B cell (primary cell): ENCODE measurements at regions not wholly inside any gene's neighbourhood (a gene's known extent, or its start where the extent isn't known, plus 50 kb on each side); places are given as distances from the start of the nearest gene placed in this dataset.

Experiments used
- ATAC-seq: fragments of 200-7000 bp; cut with Tn5 transposase; one replicate; pipeline ENCODE4 v1.10.0; 2021; ENCODE audit warnings: low read depth, mild to moderate bottlenecking, moderate number of reproducible peaks, moderate library complexity
- CTCF ChIA-PET: fragments of 350-600 bp; sonication (Branson Sonifier 250); formaldehyde crosslinking; loops from one replicate; lab custom pipeline; 2021; ENCODE audit warnings: antibody characterized with exemption, inconsistent platforms; lab: Charles Lee
- POLR2A ChIA-PET: fragments of 350-600 bp; sonication (Branson Sonifier 250); formaldehyde crosslinking; loops from one replicate; lab custom pipeline; 2021; ENCODE audit warnings: antibody characterized with exemption; lab: Charles Lee
- DNase-seq: peaks from one replicate; pipeline ENCODE4 v3.0.0; 2013
- H2AFZ ChIP-seq: 2 replicates; pipeline ENCODE4 v1.6.1; 2012; ENCODE audit warnings: mild to moderate bottlenecking, low read depth, low read length; ENCODE audit not compliant: insufficient read depth, poor library complexity, severe bottlenecking
- H3K27ac ChIP-seq, 2 donors: 1 replicate in 1 of 2; 2 replicates in 1 of 2; pipeline ENCODE4 v1.5.1; 2012 to 2013; ENCODE audit warnings: low read length in 2 of 2, mild to moderate bottlenecking in 2 of 2, moderate library complexity in 1 of 2
- H3K27me3 ChIP-seq, 4 experiments: fragments of 200-600 bp in 1 of 4; sonication (generic) in 1 of 4; replicated peaks in 1 of 4; 1 replicate in 2 of 4; 2 replicates in 2 of 4; pipeline versions ENCODE4 v1.6.1 to v1.7.0; 2013 to 2016; ENCODE audit warnings: low read length in 3 of 4, mild to moderate bottlenecking in 2 of 4, mixed read lengths in 1 of 4, moderate library complexity in 1 of 4; ENCODE audit not compliant: insufficient read depth in 4 of 4, control insufficient read depth in 3 of 4; ENCODE audit errors: control extremely low read depth in 1 of 4
- H3K36me3 ChIP-seq, 2 experiments: replicated peaks in 1 of 2; 1 replicate in 1 of 2; 2 replicates in 1 of 2; pipeline versions ENCODE4 v1.6.1 to v1.7.1; 2013; ENCODE audit warnings: low read length in 1 of 2; ENCODE audit not compliant: insufficient read depth in 2 of 2, control insufficient read depth in 1 of 2; ENCODE audit errors: control extremely low read depth in 1 of 2, extremely low read depth in 1 of 2
- H3K4me1 ChIP-seq, 2 donors: fragments of 200-600 bp in 1 of 2; sonication (generic) in 1 of 2; 1 replicate in 1 of 2; 2 replicates in 1 of 2; pipeline versions ENCODE4 v1.5.1 to v1.6.1; 2013 to 2017; ENCODE audit warnings: low read length in 2 of 2; ENCODE audit not compliant: control insufficient read depth in 2 of 2, insufficient read depth in 2 of 2
- H3K4me2 ChIP-seq: replicated peaks from 2 replicates; pipeline ENCODE3; 2012; ENCODE audit warnings: mild to moderate bottlenecking, low read depth, low read length; ENCODE audit not compliant: poor library complexity, severe bottlenecking
- H3K4me3 ChIP-seq, 5 experiments: fragments of 200-600 bp in 1 of 5; sonication (generic) in 1 of 5; 1 replicate in 3 of 5; 2 replicates in 2 of 5; pipeline versions ENCODE4 v1.5.1 to v1.7.0; 2011 to 2016; ENCODE audit warnings: low read length in 4 of 5, mild to moderate bottlenecking in 4 of 5, low read depth in 2 of 5, control low read depth in 1 of 5, moderate library complexity in 1 of 5; ENCODE audit not compliant: insufficient read depth in 1 of 5; ENCODE audit errors: control extremely low read depth in 1 of 5, extremely low read depth in 1 of 5
- H3K79me2 ChIP-seq: fragments of 200-600 bp; sonication (generic); one replicate; pipeline ENCODE4 v1.6.0; 2016; ENCODE audit warnings: low read length; ENCODE audit not compliant: control insufficient read depth, insufficient read depth
- H3K9ac ChIP-seq: fragments of 200-600 bp; sonication (generic); 2 replicates; pipeline ENCODE4 v1.6.1; 2017; ENCODE audit warnings: mild to moderate bottlenecking, low read length, moderate library complexity
- H3K9me3 ChIP-seq, 3 donors: one replicate each; pipeline versions ENCODE4 v1.6.1 to v1.7.1; 2013; ENCODE audit warnings: low read length in 2 of 3; ENCODE audit not compliant: control insufficient read depth in 2 of 3, insufficient read depth in 1 of 3; ENCODE audit errors: control extremely low read depth in 1 of 3
- H4K20me1 ChIP-seq: 2 replicates; pipeline ENCODE4 v1.6.0; 2012; ENCODE audit warnings: mild to moderate bottlenecking, low read length; ENCODE audit not compliant: insufficient read depth, control insufficient read depth, poor library complexity, severe bottlenecking
- H3K27ac Mint-ChIP-seq: one replicate; pipeline ENCODE4 v1.8.0; 2021; ENCODE audit warnings: mixed read lengths
- H3K27me3 Mint-ChIP-seq: one replicate; pipeline ENCODE4 v1.8.0; 2021; ENCODE audit warnings: mixed read lengths
- H3K4me1 Mint-ChIP-seq: one replicate; pipeline ENCODE4 v1.8.0; 2021; ENCODE audit warnings: mixed read lengths
- H3K4me3 Mint-ChIP-seq: one replicate; pipeline ENCODE4 v1.8.0; 2021; ENCODE audit warnings: mixed read lengths
- H3K9me3 Mint-ChIP-seq: one replicate; pipeline ENCODE4 v1.8.0; 2022; ENCODE audit warnings: mixed read lengths; ENCODE audit not compliant: insufficient read depth
- CTCF ChIP-seq: fragments of 200-600 bp; IDR thresholded peaks from one replicate; pipeline ENCODE4 v1.8.0; 2022; ENCODE audit warnings: antibody characterized with exemption, mild to moderate bottlenecking
- EZH2 ChIP-seq: IDR thresholded peaks from 2 replicates; pipeline ENCODE4 v1.6.1; 2012; ENCODE audit warnings: borderline replicate concordance, low read depth, mild to moderate bottlenecking, moderate library complexity, low read length; ENCODE audit not compliant: insufficient read depth, poor library complexity, severe bottlenecking
- WGBS: methylation state at CpG from one replicate; pipeline ENCODE4 v1.1.5; 2013; ENCODE audit warnings: missing lambda C conversion rate; ENCODE audit not compliant: insufficient coverage; 5-methylcytosine and 5-hydroxymethylcytosine counted together
- intact Hi-C: fragments of 100-400 bp; cut with micrococcal nuclease; formaldehyde crosslinking; loops from one replicate; pipeline ENCODE4 v1.10.0; 2022

- no peak overlapping the region for H3K27ac ChIP-seq
- intact Hi-C loops: no loop called here
- DNase-seq (no peak), ATAC-seq (no peak)
- H4K20me1 ChIP-seq: no peaks in the 10 kb centered on the region
- Mint-ChIP-seq H3K27me3 (no peaks in the 10 kb centered on the region), H3K9me3 (peaks cover 6% of the 10 kb centered on the region), H3K4me3 (no peak overlapping the region), H3K27ac (no peak overlapping the region), H3K4me1 (no peaks in the 10 kb centered on the region)
- no peak overlapping the region for H3K4me2 ChIP-seq
- ChIA-PET POLR2A (no interaction called here), CTCF (no interaction called here)
- TF ChIP-seq EZH2: no peak
- no peak for TF ChIP-seq CTCF
- no peaks in the 10 kb centered on the region for H3K9me3 ChIP-seq
- no peaks in the 10 kb centered on the region for H3K36me3 ChIP-seq
- no peaks in the 10 kb centered on the region for H3K27me3 ChIP-seq
- no CpG with 5 or more reads among the region's 1 CpG for WGBS
- no peak overlapping the region for H3K9ac ChIP-seq
- no peak overlapping the region for H3K4me3 ChIP-seq
- no peaks in the 10 kb centered on the region for H3K4me1 ChIP-seq
- no peak overlapping the region for H2AFZ ChIP-seq
- H3K79me2 ChIP-seq: no peaks in the 10 kb centered on the region
Observed at GRCh38 chr3:161607056-161607455, 110.4 kb downstream of the OTOL1 start.

DNA sequence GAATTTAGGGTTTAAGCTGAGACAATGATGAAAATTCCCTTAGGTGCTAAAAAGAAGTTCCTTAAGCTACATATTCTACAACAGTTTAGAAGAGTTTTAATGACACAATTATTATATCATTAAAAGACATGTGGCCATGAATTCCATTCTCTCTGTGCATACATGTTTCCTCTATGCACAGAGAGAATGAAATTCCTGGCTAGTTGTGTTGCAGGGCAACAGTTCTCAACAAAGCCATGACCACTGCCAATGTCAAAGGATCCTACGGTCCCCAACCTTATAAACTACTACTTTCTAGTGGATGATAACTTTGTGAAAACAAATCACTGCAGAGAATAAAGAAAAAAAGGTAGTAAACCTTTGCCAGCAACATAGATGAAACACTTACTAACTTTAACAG lies 122.7 kb downstream of the OTOL1 start:
- no peak overlapping the region for H3K27ac Mint-ChIP-seq
- no peaks in the 10 kb centered on the region for H3K27me3 ChIP-seq
- DNase-seq (no peak), ATAC-seq (no peak)
- no peaks in the 10 kb centered on the region for H3K9me3 ChIP-seq
- no peak overlapping the region for H3K4me3 Mint-ChIP-seq
- intact Hi-C loops: no loop called here
- no peaks in the 10 kb centered on the region for H4K20me1 ChIP-seq
- no peaks in the 10 kb centered on the region for H3K4me1 ChIP-seq
- no peaks in the 10 kb centered on the region for H3K9me3 Mint-ChIP-seq
- ChIA-PET POLR2A (no interaction called here), CTCF (no interaction called here)
- H3K27ac ChIP-seq: no peak overlapping the region
- no peak overlapping the region for H3K4me2 ChIP-seq
- WGBS: no CpG with 5 or more reads among the region's 1 CpG
- H2AFZ ChIP-seq: no peak overlapping the region
- H3K4me3 ChIP-seq: no peak overlapping the region
- H3K36me3 ChIP-seq: no peaks in the 10 kb centered on the region
- H3K27me3 Mint-ChIP-seq: no peaks in the 10 kb centered on the region
- H3K79me2 ChIP-seq: no peaks in the 10 kb centered on the region
- no peaks in the 10 kb centered on the region for H3K4me1 Mint-ChIP-seq
- TF ChIP-seq CTCF (no peak), EZH2 (no peak)
- no peak overlapping the region for H3K9ac ChIP-seq
